H9 (cell line): ENCODE measurements at regions not wholly inside any gene's neighbourhood (a gene's known extent, or its start where the extent isn't known, plus 50 kb on each side); places are given as distances from the start of the nearest gene placed in this dataset.

ENCODE experiments used
- DNase-seq: peaks from one replicate; pipeline ENCODE4 v3.0.0-alpha.2; 2017
- H2AFZ ChIP-seq: one replicate; pipeline ENCODE4 v1.6.1; 2013; ENCODE audit warnings: mild to moderate bottlenecking, low read length, control low read depth, moderate library complexity
- H2AK5ac ChIP-seq: 2 replicates; pipeline ENCODE4 v1.6.1; 2013; ENCODE audit warnings: low read length, control low read depth, mixed read lengths; ENCODE audit not compliant: insufficient read length
- H2BK120ac ChIP-seq: one replicate; pipeline ENCODE4 v1.6.1; 2013; ENCODE audit warnings: low read depth, mild to moderate bottlenecking, low read length, control low read depth, inconsistent platforms; ENCODE audit not compliant: poor library complexity, severe bottlenecking
- H2BK12ac ChIP-seq: 2 replicates; pipeline ENCODE4 v1.6.1; 2013; ENCODE audit warnings: low read length, control low read depth, mixed read lengths, low read depth; ENCODE audit not compliant: insufficient read length
- H2BK15ac ChIP-seq: 2 replicates; pipeline ENCODE4 v1.6.1; 2013; ENCODE audit warnings: low read depth, low read length, control low read depth
- H2BK20ac ChIP-seq: one replicate; pipeline ENCODE4 v1.6.1; 2013; ENCODE audit warnings: low read depth, mild to moderate bottlenecking, low read length, control low read depth, inconsistent platforms; ENCODE audit not compliant: poor library complexity, severe bottlenecking
- H2BK5ac ChIP-seq: 2 replicates; pipeline ENCODE4 v1.6.1; 2013; ENCODE audit warnings: low read length, control low read depth, mixed read lengths; ENCODE audit not compliant: insufficient read length
- H3K14ac ChIP-seq: 2 replicates; pipeline ENCODE4 v1.6.1; 2013; ENCODE audit warnings: low read length, control low read depth; ENCODE audit not compliant: insufficient read depth
- H3K18ac ChIP-seq: 2 replicates; pipeline ENCODE4 v1.6.1; 2013; ENCODE audit warnings: low read depth, mild to moderate bottlenecking, mixed read lengths, low read length, control low read depth; ENCODE audit not compliant: insufficient read length
- H3K23ac ChIP-seq: 2 replicates; pipeline ENCODE4 v1.6.1; 2013; ENCODE audit warnings: low read length, control low read depth, mixed read lengths, low read depth; ENCODE audit not compliant: insufficient read length
- H3K23me2 ChIP-seq: 2 replicates; pipeline ENCODE4 v1.6.1; 2013; ENCODE audit warnings: low read depth, mild to moderate bottlenecking, mixed read lengths, low read length, control low read depth; ENCODE audit not compliant: insufficient read length, poor library complexity, severe bottlenecking
- H3K27ac ChIP-seq: 2 replicates; pipeline ENCODE4 v1.5.1; 2013; ENCODE audit warnings: low read length, control low read depth, mixed read lengths, low read depth; ENCODE audit not compliant: insufficient read length
- H3K27me3 ChIP-seq: 2 replicates; pipeline ENCODE4 v1.6.1; 2013; ENCODE audit warnings: low read length, control low read depth, inconsistent platforms; ENCODE audit not compliant: insufficient read depth
- H3K4ac ChIP-seq: 2 replicates; pipeline ENCODE4 v1.6.1; 2013; ENCODE audit warnings: low read depth, mild to moderate bottlenecking, control low read depth, inconsistent platforms, low read length, moderate library complexity
- H3K4me1 ChIP-seq: 2 replicates; pipeline ENCODE4 v1.6.1; 2013; ENCODE audit warnings: low read length, control low read depth, inconsistent platforms; ENCODE audit not compliant: insufficient read depth
- H3K4me2 ChIP-seq: 2 replicates; pipeline ENCODE4 v1.6.1; 2013; ENCODE audit warnings: low read length, control low read depth, mixed read lengths; ENCODE audit not compliant: insufficient read length, insufficient read depth
- H3K56ac ChIP-seq: 2 replicates; pipeline ENCODE4 v1.6.1; 2013; ENCODE audit warnings: low read depth, mild to moderate bottlenecking, mixed read lengths, low read length, control low read depth; ENCODE audit not compliant: insufficient read length
- H3K79me1 ChIP-seq: 2 replicates; pipeline ENCODE4 v1.6.1; 2013; ENCODE audit warnings: low read depth, mild to moderate bottlenecking, moderate library complexity, low read length, control low read depth, inconsistent platforms; ENCODE audit not compliant: insufficient read depth, poor library complexity, severe bottlenecking
- H3K79me2 ChIP-seq: 2 replicates; pipeline ENCODE4 v1.6.1; 2013; ENCODE audit warnings: low read length, control low read depth, inconsistent platforms; ENCODE audit not compliant: insufficient read depth
- H3K9ac ChIP-seq: 2 replicates; pipeline ENCODE4 v1.6.1; 2013; ENCODE audit warnings: low read length, control low read depth, mixed read lengths; ENCODE audit not compliant: insufficient read length; ENCODE audit errors: extremely low read depth
- H3K9me3 ChIP-seq: one replicate; pipeline ENCODE4 v1.6.1; 2013; ENCODE audit warnings: low read depth, low read length, inconsistent platforms; ENCODE audit not compliant: control insufficient read depth
- H3T11ph ChIP-seq: one replicate; pipeline ENCODE4 v1.6.1; 2013; ENCODE audit warnings: mild to moderate bottlenecking, low read length, control low read depth, inconsistent platforms
- H4K20me1 ChIP-seq: one replicate; pipeline ENCODE4 v1.6.1; 2013; ENCODE audit not compliant: control insufficient read depth, insufficient read length, insufficient read depth
- H4K5ac ChIP-seq: 2 replicates; pipeline ENCODE4 v1.6.1; 2013; ENCODE audit warnings: low read depth, mild to moderate bottlenecking, mixed read lengths, low read length, control low read depth; ENCODE audit not compliant: insufficient read length
- H4K8ac ChIP-seq: replicated peaks from 2 replicates; pipeline ENCODE4 v1.6.1; 2013; ENCODE audit warnings: low read length, control low read depth, mixed read lengths, low read depth; ENCODE audit not compliant: insufficient read length
- H4K91ac ChIP-seq: 2 replicates; pipeline ENCODE4 v1.6.1; 2013; ENCODE audit warnings: low read depth, mild to moderate bottlenecking, moderate library complexity, mixed read lengths, low read length, control low read depth; ENCODE audit not compliant: insufficient read length
- H3K27ac Mint-ChIP-seq, 3 experiments: 2 replicates in 2 of 3; 3 replicates in 1 of 3; pipeline ENCODE4 v1.8.0; 2020 to 2021; ENCODE audit warnings: mixed read lengths in 3 of 3, mild to moderate bottlenecking in 1 of 3, moderate library complexity in 1 of 3
- H3K27me3 Mint-ChIP-seq: 2 replicates; pipeline ENCODE4 v1.8.0; 2021; ENCODE audit warnings: low read depth, mild to moderate bottlenecking, moderate library complexity, mixed read lengths
- H3K36me3 Mint-ChIP-seq, 3 experiments: 2 replicates in 2 of 3; 3 replicates in 1 of 3; pipeline ENCODE4 v1.8.0; 2020 to 2021; ENCODE audit warnings: low read depth in 3 of 3, mixed read lengths in 3 of 3; ENCODE audit not compliant: insufficient read depth in 1 of 3
- H3K4me1 Mint-ChIP-seq, 2 experiments: 2 replicates each; pipeline ENCODE4 v1.8.0; 2020; ENCODE audit warnings: mixed read lengths in 2 of 2
- H3K4me3 Mint-ChIP-seq, 2 experiments: 2 replicates in 1 of 2; 3 replicates in 1 of 2; pipeline ENCODE4 v1.8.0; 2020 to 2021; ENCODE audit warnings: mild to moderate bottlenecking in 2 of 2, mixed read lengths in 2 of 2, moderate library complexity in 1 of 2
- H3K9me3 Mint-ChIP-seq, 2 experiments: 2 replicates in 1 of 2; 3 replicates in 1 of 2; pipeline ENCODE4 v1.8.0; 2020; ENCODE audit warnings: mild to moderate bottlenecking in 2 of 2, mixed read lengths in 2 of 2, moderate library complexity in 1 of 2
- WGBS: extraction: QIAGEN DNeasy Blood & Tissue Kit; methylation state at CpG from one replicate; pipeline ENCODE4 v1.1.7; 2013; ENCODE audit warnings: missing lambda C conversion rate, low lambda C conversion rate, mixed read lengths; ENCODE audit not compliant: insufficient read length; ENCODE audit errors: extremely low coverage; 5-methylcytosine and 5-hydroxymethylcytosine counted together
- TF ChIP-seq, protein P1 (sequence below): fragments of 200-600 bp; sonication (generic); conservative IDR thresholded peaks from 3 replicates; pipeline ENCODE4 v1.8.0; 2021; ENCODE audit warnings: antibody characterized with exemption, mild to moderate bottlenecking

GRCh38 chr5:164844348-164844747 lies 1338.9 kb downstream of the MAT2B start:
- no peak overlapping the region for H2BK20ac ChIP-seq
- no peak overlapping the region for H4K91ac ChIP-seq
- no peaks in the 10 kb centered on the region for H4K20me1 ChIP-seq
- peaks cover 0 to 3% of the 10 kb centered on the region in 2 experiments; a peak in 3 of 5 replicates for H3K9me3 Mint-ChIP-seq
- no peaks in the 10 kb centered on the region for H3K4me1 ChIP-seq
- no peak overlapping the region for H3K18ac ChIP-seq
- H3K14ac ChIP-seq, result no peak overlapping the region
- no peaks in the 10 kb centered on the region for H3K4me1 Mint-ChIP-seq
- H3K27me3 Mint-ChIP-seq, result no peaks in the 10 kb centered on the region
- no peak overlapping the region for H2BK15ac ChIP-seq
- no peak overlapping the region for H3K4me2 ChIP-seq
- DNase-seq, result no peak
- no peak overlapping the region for H2BK120ac ChIP-seq
- no peak overlapping the region for H4K8ac ChIP-seq
- no peaks in the 10 kb centered on the region for H3K23me2 ChIP-seq
- H3K9me3 ChIP-seq, result no peaks in the 10 kb centered on the region
- no peak overlapping the region for H2AFZ ChIP-seq
- H3K27ac ChIP-seq, result no peak overlapping the region
- H3K4ac ChIP-seq, result no peak overlapping the region
- no peak overlapping the region for H2BK12ac ChIP-seq
- no peak overlapping the region for H3K9ac ChIP-seq
- H4K5ac ChIP-seq, result no peak overlapping the region
- no peak overlapping the region for H3K27ac Mint-ChIP-seq
- H3K79me1 ChIP-seq, result no peaks in the 10 kb centered on the region
- no CpG with 5 or more reads among the region's 5 CpGs for WGBS
- no peak overlapping the region for H3T11ph ChIP-seq
- H3K23ac ChIP-seq, result no peak overlapping the region
- no peak overlapping the region for H3K56ac ChIP-seq
- no peaks in the 10 kb centered on the region for H3K27me3 ChIP-seq
- TF ChIP-seq, protein P1, sequence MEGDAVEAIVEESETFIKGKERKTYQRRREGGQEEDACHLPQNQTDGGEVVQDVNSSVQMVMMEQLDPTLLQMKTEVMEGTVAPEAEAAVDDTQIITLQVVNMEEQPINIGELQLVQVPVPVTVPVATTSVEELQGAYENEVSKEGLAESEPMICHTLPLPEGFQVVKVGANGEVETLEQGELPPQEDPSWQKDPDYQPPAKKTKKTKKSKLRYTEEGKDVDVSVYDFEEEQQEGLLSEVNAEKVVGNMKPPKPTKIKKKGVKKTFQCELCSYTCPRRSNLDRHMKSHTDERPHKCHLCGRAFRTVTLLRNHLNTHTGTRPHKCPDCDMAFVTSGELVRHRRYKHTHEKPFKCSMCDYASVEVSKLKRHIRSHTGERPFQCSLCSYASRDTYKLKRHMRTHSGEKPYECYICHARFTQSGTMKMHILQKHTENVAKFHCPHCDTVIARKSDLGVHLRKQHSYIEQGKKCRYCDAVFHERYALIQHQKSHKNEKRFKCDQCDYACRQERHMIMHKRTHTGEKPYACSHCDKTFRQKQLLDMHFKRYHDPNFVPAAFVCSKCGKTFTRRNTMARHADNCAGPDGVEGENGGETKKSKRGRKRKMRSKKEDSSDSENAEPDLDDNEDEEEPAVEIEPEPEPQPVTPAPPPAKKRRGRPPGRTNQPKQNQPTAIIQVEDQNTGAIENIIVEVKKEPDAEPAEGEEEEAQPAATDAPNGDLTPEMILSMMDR, result no peak
- H3K79me2 ChIP-seq, result no peaks in the 10 kb centered on the region
- H2BK5ac ChIP-seq, result no peak overlapping the region
- H3K4me3 Mint-ChIP-seq, result no peak overlapping the region
- H3K36me3 Mint-ChIP-seq, result peaks cover 0 to 3% (median 0%) of the 10 kb centered on the region in 3 experiments; a peak in 2 of 7 replicates
- H2AK5ac ChIP-seq, result no peak overlapping the region
